ENCODE measurements at regions not wholly inside any gene's neighbourhood (a gene's known extent, or its start where the extent isn't known, plus 50 kb on each side); places are given as distances from the start of the nearest gene placed in this dataset.
"Not testable (repeated sequence)": the region's sequence is repeated elsewhere in the genome, so short reads cannot be mapped to it uniquely, and the experiment has no call there.

GRCh38 chr16:29298997-29299396 is 107.5 kb downstream of the NPIPB11 start:
- not testable (repeated sequence) for H3K27ac ChIP-seq (ENCODE audit: low read length); H3K27me3 ChIP-seq (ENCODE audit: control insufficient read depth, insufficient read depth, low read length); H3K4me3 ChIP-seq (ENCODE audit: low read length); H3K36me3 ChIP-seq (ENCODE audit: control insufficient read depth, low read depth, low read length); H3K9ac ChIP-seq (ENCODE audit: low read length); H3K4me1 ChIP-seq (ENCODE audit: control insufficient read depth, low read depth, low read length); H3K9me3 ChIP-seq (ENCODE audit: control insufficient read depth, low read depth, low read length)

GRCh38 chr16:29298307-29298706 is 108.2 kb downstream of the NPIPB11 start:
- not testable (repeated sequence) for H3K27ac ChIP-seq (ENCODE audit: low read length); H3K27me3 ChIP-seq (ENCODE audit: control insufficient read depth, insufficient read depth, low read length); H3K9ac ChIP-seq (ENCODE audit: low read length); H3K9me3 ChIP-seq (ENCODE audit: control insufficient read depth, low read depth, low read length); H3K36me3 ChIP-seq (ENCODE audit: control insufficient read depth, low read depth, low read length); H3K4me3 ChIP-seq (ENCODE audit: low read length); H3K4me1 ChIP-seq (ENCODE audit: control insufficient read depth, low read depth, low read length)

- H3K27ac ChIP-seq (ENCODE audit: low read length); H3K4me1 ChIP-seq (ENCODE audit: control insufficient read depth, low read depth, low read length); H3K9ac ChIP-seq (ENCODE audit: low read length); H3K27me3 ChIP-seq (ENCODE audit: control insufficient read depth, insufficient read depth, low read length); H3K4me3 ChIP-seq (ENCODE audit: low read length); H3K36me3 ChIP-seq (ENCODE audit: control insufficient read depth, low read depth, low read length); H3K9me3 ChIP-seq (ENCODE audit: control insufficient read depth, low read depth, low read length): not testable (repeated sequence)
Observed at GRCh38 chr16:29297809-29298177, 108.7 kb downstream of the NPIPB11 start.

- H3K36me3 ChIP-seq (ENCODE audit: control insufficient read depth, low read depth, low read length); H3K9ac ChIP-seq (ENCODE audit: low read length); H3K27me3 ChIP-seq (ENCODE audit: control insufficient read depth, insufficient read depth, low read length); H3K4me3 ChIP-seq (ENCODE audit: low read length); H3K27ac ChIP-seq (ENCODE audit: low read length); H3K9me3 ChIP-seq (ENCODE audit: control insufficient read depth, low read depth, low read length); H3K4me1 ChIP-seq (ENCODE audit: control insufficient read depth, low read depth, low read length): not testable (repeated sequence)
Observed at GRCh38 chr16:29297144-29297808, 109.2 kb downstream of the NPIPB11 start.

GRCh38 chr16:29296176-29296575 is 110.3 kb downstream of the NPIPB11 start:
- not testable (repeated sequence) for H3K9ac ChIP-seq (ENCODE audit: low read length); H3K9me3 ChIP-seq (ENCODE audit: control insufficient read depth, low read depth, low read length); H3K27ac ChIP-seq (ENCODE audit: low read length); H3K27me3 ChIP-seq (ENCODE audit: control insufficient read depth, insufficient read depth, low read length); H3K36me3 ChIP-seq (ENCODE audit: control insufficient read depth, low read depth, low read length); H3K4me1 ChIP-seq (ENCODE audit: control insufficient read depth, low read depth, low read length); H3K4me3 ChIP-seq (ENCODE audit: low read length)

GRCh38 chr16:29294951-29295795 is 111.3 kb downstream of the NPIPB11 start:
- not testable (repeated sequence) for H3K4me3 ChIP-seq (ENCODE audit: low read length); H3K4me1 ChIP-seq (ENCODE audit: control insufficient read depth, low read depth, low read length); H3K9ac ChIP-seq (ENCODE audit: low read length); H3K36me3 ChIP-seq (ENCODE audit: control insufficient read depth, low read depth, low read length); H3K27me3 ChIP-seq (ENCODE audit: control insufficient read depth, insufficient read depth, low read length); H3K9me3 ChIP-seq (ENCODE audit: control insufficient read depth, low read depth, low read length); H3K27ac ChIP-seq (ENCODE audit: low read length)

GRCh38 chr16:29294400-29294933 is 112.0 kb downstream of the NPIPB11 start:
- H3K4me1 ChIP-seq (ENCODE audit: control insufficient read depth, low read depth, low read length); H3K36me3 ChIP-seq (ENCODE audit: control insufficient read depth, low read depth, low read length); H3K27me3 ChIP-seq (ENCODE audit: control insufficient read depth, insufficient read depth, low read length); H3K9ac ChIP-seq (ENCODE audit: low read length); H3K9me3 ChIP-seq (ENCODE audit: control insufficient read depth, low read depth, low read length); H3K4me3 ChIP-seq (ENCODE audit: low read length); H3K27ac ChIP-seq (ENCODE audit: low read length): not testable (repeated sequence)

- H3K9ac ChIP-seq (ENCODE audit: low read length); H3K4me3 ChIP-seq (ENCODE audit: low read length); H3K4me1 ChIP-seq (ENCODE audit: control insufficient read depth, low read depth, low read length); H3K9me3 ChIP-seq (ENCODE audit: control insufficient read depth, low read depth, low read length); H3K27ac ChIP-seq (ENCODE audit: low read length); H3K36me3 ChIP-seq (ENCODE audit: control insufficient read depth, low read depth, low read length); H3K27me3 ChIP-seq (ENCODE audit: control insufficient read depth, insufficient read depth, low read length): not testable (repeated sequence)
Observed at GRCh38 chr16:29293545-29293944, 113.0 kb downstream of the NPIPB11 start.

GRCh38 chr16:29292952-29293471 is 113.5 kb downstream of the NPIPB11 start:
- H3K27ac ChIP-seq (ENCODE audit: low read length); H3K36me3 ChIP-seq (ENCODE audit: control insufficient read depth, low read depth, low read length): not testable (repeated sequence)

GRCh38 chr16:29291329-29292271 is 114.9 kb downstream of the NPIPB11 start:
- H3K9me3 ChIP-seq (ENCODE audit: control insufficient read depth, low read depth, low read length); H3K4me3 ChIP-seq (ENCODE audit: low read length); H3K4me1 ChIP-seq (ENCODE audit: control insufficient read depth, low read depth, low read length); H3K9ac ChIP-seq (ENCODE audit: low read length); H3K27me3 ChIP-seq (ENCODE audit: control insufficient read depth, insufficient read depth, low read length); H3K36me3 ChIP-seq (ENCODE audit: control insufficient read depth, low read depth, low read length); H3K27ac ChIP-seq (ENCODE audit: low read length): not testable (repeated sequence)

More at GRCh38 chr16:29292952-29293471, 113.5 kb downstream of the NPIPB11 start:
- H3K9ac ChIP-seq (ENCODE audit: low read length); H3K4me1 ChIP-seq (ENCODE audit: control insufficient read depth, low read depth, low read length); H3K9me3 ChIP-seq (ENCODE audit: control insufficient read depth, low read depth, low read length); H3K4me3 ChIP-seq (ENCODE audit: low read length); H3K27me3 ChIP-seq (ENCODE audit: control insufficient read depth, insufficient read depth, low read length): not testable (repeated sequence)

GRCh38 chr16:29290631-29291247 is 115.8 kb downstream of the NPIPB11 start:
- no peaks in the 10 kb centered on the region for H3K9me3 ChIP-seq (ENCODE audit: control insufficient read depth, low read depth, low read length)
- no peak overlapping the region for H3K4me3 ChIP-seq (ENCODE audit: low read length)
- no peaks in the 10 kb centered on the region for H3K27me3 ChIP-seq (ENCODE audit: control insufficient read depth, insufficient read depth, low read length)
- H3K36me3 ChIP-seq (ENCODE audit: control insufficient read depth, low read depth, low read length): no peaks in the 10 kb centered on the region
- H3K4me1 ChIP-seq (ENCODE audit: control insufficient read depth, low read depth, low read length): peaks cover 5% of the 10 kb centered on the region
- H3K27ac ChIP-seq (ENCODE audit: low read length): no peak overlapping the region
- H3K9ac ChIP-seq (ENCODE audit: low read length): no peak overlapping the region

Measured in iPS-18a (cell line).